Spleen (tissue), 11 donors: ENCODE measurements at regions not wholly inside any gene's neighbourhood (a gene's known extent, or its start where the extent isn't known, plus 50 kb on each side); places are given as distances from the start of the nearest gene placed in this dataset.

Source experiments
- DNase-seq: peaks from one replicate; pipeline ENCODE4 v3.0.0-alpha.2; 2020
- H3K27ac ChIP-seq, 8 donors: fragments of 200-600 bp; sonication (generic) in 7 of 8; 1 replicate in 4 of 8; 2 replicates in 4 of 8; pipeline versions ENCODE4 v1.5.0 to v1.8.0; 2016 to 2021; ENCODE audit warnings: inconsistent platforms in 4 of 8, mild to moderate bottlenecking in 4 of 8, moderate library complexity in 1 of 8
- H3K27me3 ChIP-seq, 7 donors: fragments of 200-600 bp; sonication (generic) in 6 of 7; replicated peaks in 1 of 7; 1 replicate in 4 of 7; 2 replicates in 3 of 7; pipeline versions ENCODE4 v1.5.0 to v1.8.0; 2016 to 2021; ENCODE audit warnings: inconsistent platforms in 3 of 7, mild to moderate bottlenecking in 1 of 7
- H3K36me3 ChIP-seq, 6 donors: fragments of 200-600 bp; sonication (generic) in 5 of 6; 1 replicate in 4 of 6; 2 replicates in 2 of 6; pipeline versions ENCODE4 v1.5.0 to v1.8.0; 2016 to 2021; ENCODE audit warnings: inconsistent platforms in 2 of 6
- H3K4me1 ChIP-seq, 6 donors: fragments of 200-600 bp; sonication (generic) in 5 of 6; 1 replicate in 3 of 6; 2 replicates in 3 of 6; pipeline versions ENCODE4 v1.5.0 to v1.8.0; 2016 to 2021; ENCODE audit warnings: inconsistent platforms in 3 of 6
- H3K4me3 ChIP-seq, 8 donors: fragments of 200-600 bp; sonication (generic) in 7 of 8; 1 replicate in 4 of 8; 2 replicates in 4 of 8; pipeline versions ENCODE4 v1.5.0 to v1.8.0; 2016 to 2021; ENCODE audit warnings: inconsistent platforms in 4 of 8, mild to moderate bottlenecking in 4 of 8, moderate library complexity in 2 of 8
- H3K9me3 ChIP-seq, 8 donors: fragments of 200-600 bp; sonication (generic) in 7 of 8; 1 replicate in 4 of 8; 2 replicates in 4 of 8; pipeline versions ENCODE4 v1.5.0 to v1.8.0; 2016 to 2021; ENCODE audit warnings: inconsistent platforms in 4 of 8
- CTCF ChIP-seq, 11 experiments: fragments of 200-600 bp in 7 of 11; fragments of 450-650 bp in 4 of 11; sonication (generic) in 4 of 11; IDR thresholded peaks in 8 of 11; conservative IDR thresholded peaks in 3 of 11; 1 replicate in 7 of 11; 2 replicates in 4 of 11; pipeline versions ENCODE4 v1.4.0 to v1.8.0; 2016 to 2021; ENCODE audit warnings: antibody characterized with exemption in 11 of 11, inconsistent platforms in 4 of 11, mild to moderate bottlenecking in 1 of 11
- POLR2A ChIP-seq, 3 donors: fragments of 450-650 bp; IDR thresholded peaks; one replicate each; pipeline ENCODE4 v1.5.1; 2017; ENCODE audit warnings: antibody characterized with exemption in 3 of 3, mild to moderate bottlenecking in 1 of 3
- POLR2AphosphoS5 ChIP-seq, 3 donors: sonication (generic); formaldehyde crosslinking; IDR thresholded peaks; one replicate each; pipeline ENCODE4 v1.5.1; 2017; ENCODE audit warnings: antibody characterized with exemption in 3 of 3
- WGBS, 5 donors: extraction: QIAGEN DNeasy Blood & Tissue Kit in 3 of 5; methylation state at CpG; one replicate each; pipeline versions ENCODE4 v1.1.5 to v1.1.7; 2013 to 2018; 5-methylcytosine and 5-hydroxymethylcytosine counted together
- intact Hi-C: fragments of 100-400 bp; cut with DNase I; formaldehyde crosslinking; loops from one replicate; pipeline ENCODE4 v1.15.0; 2023; ENCODE audit warnings: low total_unique reads
- donor health status: healthy with polysubstance abuse.
- donor health status: DM: no; HTN: no; CAD: no; lungs with moderate emphysema.
- donor health status: DM: no; HTN: no; CAD: no.
- donor health status: Bipolar disorder and iron deficiency.
- donor health status: healthy.
- donor health status: DM: no; HTN: no; CAD: no.
- donor health status: DM: yes; HTN: yes; CAD: no.

- Histone ChIP-seq H3K27ac (no peak overlapping the region), H3K4me3 (no peak overlapping the region), H3K4me1 (no peaks in the 10 kb centered on the region), H3K27me3 (no peaks in the 10 kb centered on the region), H3K9me3 (no peaks in the 10 kb centered on the region), H3K36me3 (no peaks in the 10 kb centered on the region)
- intact Hi-C loops = no loop called here
- TF ChIP-seq CTCF (IDR thresholded peaks at IDR 0.05 in 8 of 11, conservative IDR thresholded peaks at IDR 0.05 in 3 of 11) = no peak
- no peak for TF ChIP-seq POLR2A (IDR thresholded peaks at IDR 0.05)
- no peak for TF ChIP-seq POLR2AphosphoS5 (IDR thresholded peaks at IDR 0.05)
- no peak for DNase-seq
- WGBS, 5 donors = 46 to 73% (median 50%) methylated on average over 1 of the region's 1 CpG
These were observed 653.1 kb downstream of the EFNA5 start for GRCh38 chr5:107017616-107018015.

GRCh38 chr5:107012371-107012770, 658.4 kb downstream of the EFNA5 start:
- intact Hi-C loops = no loop called here
- 90 to 96% (median 94%) methylated on average over 10 of the region's 10 CpGs for WGBS, 5 donors
- TF ChIP-seq CTCF (IDR thresholded peaks at IDR 0.05 in 8 of 11, conservative IDR thresholded peaks at IDR 0.05 in 3 of 11) (no peak), POLR2AphosphoS5 (IDR thresholded peaks at IDR 0.05) (no peak), POLR2A (IDR thresholded peaks at IDR 0.05) (no peak)
- Histone ChIP-seq H3K27ac (no peak overlapping the region), H3K27me3 (no peaks in the 10 kb centered on the region), H3K36me3 (no peaks in the 10 kb centered on the region), H3K4me3 (no peak overlapping the region), H3K4me1 (no peaks in the 10 kb centered on the region), H3K9me3 (no peaks in the 10 kb centered on the region)
- no peak for DNase-seq

GRCh38 chr5:107011605-107012004, 659.1 kb downstream of the EFNA5 start:
- Histone ChIP-seq H3K27me3 (no peaks in the 10 kb centered on the region), H3K4me1 (no peaks in the 10 kb centered on the region), H3K27ac (no peak overlapping the region), H3K36me3 (no peaks in the 10 kb centered on the region), H3K9me3 (no peaks in the 10 kb centered on the region), H3K4me3 (no peak overlapping the region)
- WGBS, 5 donors = 89 to 94% (median 92%) methylated on average over 7 of the region's 7 CpGs
- no peak for TF ChIP-seq POLR2A (IDR thresholded peaks at IDR 0.05)
- TF ChIP-seq CTCF (IDR thresholded peaks at IDR 0.05 in 8 of 11, conservative IDR thresholded peaks at IDR 0.05 in 3 of 11) = no peak
- no peak for TF ChIP-seq POLR2AphosphoS5 (IDR thresholded peaks at IDR 0.05)
- intact Hi-C loops = no loop called here
- DNase-seq = no peak

GRCh38 chr5:107010060-107010459, 660.7 kb downstream of the EFNA5 start:
- Histone ChIP-seq H3K4me1 (no peaks in the 10 kb centered on the region), H3K27me3 (no peaks in the 10 kb centered on the region), H3K4me3 (no peak overlapping the region), H3K9me3 (no peaks in the 10 kb centered on the region), H3K27ac (no peak overlapping the region), H3K36me3 (no peaks in the 10 kb centered on the region)
- intact Hi-C loops = no loop called here
- TF ChIP-seq POLR2AphosphoS5 (IDR thresholded peaks at IDR 0.05) (no peak), POLR2A (IDR thresholded peaks at IDR 0.05) (no peak), CTCF (IDR thresholded peaks at IDR 0.05 in 8 of 11, conservative IDR thresholded peaks at IDR 0.05 in 3 of 11) (no peak)
- 90 to 97% (median 94%) methylated on average over 6 of the region's 6 CpGs for WGBS, 5 donors
- no peak for DNase-seq
